Spleen (tissue), 11 donors: ENCODE measurements at regions not wholly inside any gene's neighbourhood (a gene's known extent, or its start where the extent isn't known, plus 50 kb on each side); places are given as distances from the start of the nearest gene placed in this dataset.

Experiments used
- DNase-seq: peaks from one replicate; pipeline ENCODE4 v3.0.0-alpha.2; 2020
- H3K27ac ChIP-seq, 8 donors: fragments of 200-600 bp; sonication (generic) in 7 of 8; 1 replicate in 4 of 8; 2 replicates in 4 of 8; pipeline versions ENCODE4 v1.5.0 to v1.8.0; 2016 to 2021; ENCODE audit warnings: inconsistent platforms in 4 of 8, mild to moderate bottlenecking in 4 of 8, moderate library complexity in 1 of 8
- H3K27me3 ChIP-seq, 7 donors: fragments of 200-600 bp; sonication (generic) in 6 of 7; replicated peaks in 1 of 7; 1 replicate in 4 of 7; 2 replicates in 3 of 7; pipeline versions ENCODE4 v1.5.0 to v1.8.0; 2016 to 2021; ENCODE audit warnings: inconsistent platforms in 3 of 7, mild to moderate bottlenecking in 1 of 7
- H3K36me3 ChIP-seq, 6 donors: fragments of 200-600 bp; sonication (generic) in 5 of 6; 1 replicate in 4 of 6; 2 replicates in 2 of 6; pipeline versions ENCODE4 v1.5.0 to v1.8.0; 2016 to 2021; ENCODE audit warnings: inconsistent platforms in 2 of 6
- H3K4me1 ChIP-seq, 6 donors: fragments of 200-600 bp; sonication (generic) in 5 of 6; 1 replicate in 3 of 6; 2 replicates in 3 of 6; pipeline versions ENCODE4 v1.5.0 to v1.8.0; 2016 to 2021; ENCODE audit warnings: inconsistent platforms in 3 of 6
- H3K4me3 ChIP-seq, 8 donors: fragments of 200-600 bp; sonication (generic) in 7 of 8; 1 replicate in 4 of 8; 2 replicates in 4 of 8; pipeline versions ENCODE4 v1.5.0 to v1.8.0; 2016 to 2021; ENCODE audit warnings: inconsistent platforms in 4 of 8, mild to moderate bottlenecking in 4 of 8, moderate library complexity in 2 of 8
- H3K9me3 ChIP-seq, 8 donors: fragments of 200-600 bp; sonication (generic) in 7 of 8; 1 replicate in 4 of 8; 2 replicates in 4 of 8; pipeline versions ENCODE4 v1.5.0 to v1.8.0; 2016 to 2021; ENCODE audit warnings: inconsistent platforms in 4 of 8
- POLR2A ChIP-seq, 3 donors: fragments of 450-650 bp; IDR thresholded peaks; one replicate each; pipeline ENCODE4 v1.5.1; 2017; ENCODE audit warnings: antibody characterized with exemption in 3 of 3, mild to moderate bottlenecking in 1 of 3
- POLR2AphosphoS5 ChIP-seq, 3 donors: sonication (generic); formaldehyde crosslinking; IDR thresholded peaks; one replicate each; pipeline ENCODE4 v1.5.1; 2017; ENCODE audit warnings: antibody characterized with exemption in 3 of 3
- WGBS, 5 donors: extraction: QIAGEN DNeasy Blood & Tissue Kit in 3 of 5; methylation state at CpG; one replicate each; pipeline versions ENCODE4 v1.1.5 to v1.1.7; 2013 to 2018; 5-methylcytosine and 5-hydroxymethylcytosine counted together
- intact Hi-C: fragments of 100-400 bp; cut with DNase I; formaldehyde crosslinking; loops from one replicate; pipeline ENCODE4 v1.15.0; 2023; ENCODE audit warnings: low total_unique reads
- TF ChIP-seq, protein P1 (sequence below), 11 experiments: fragments of 200-600 bp in 7 of 11; fragments of 450-650 bp in 4 of 11; sonication (generic) in 4 of 11; IDR thresholded peaks in 8 of 11; conservative IDR thresholded peaks in 3 of 11; 1 replicate in 7 of 11; 2 replicates in 4 of 11; pipeline versions ENCODE4 v1.4.0 to v1.8.0; 2016 to 2021; ENCODE audit warnings: antibody characterized with exemption in 11 of 11, inconsistent platforms in 4 of 11, mild to moderate bottlenecking in 1 of 11
- donor health status: healthy with polysubstance abuse.
- donor health status: DM: no; HTN: no; CAD: no; lungs with moderate emphysema.
- donor health status: DM: no; HTN: no; CAD: no.
- donor health status: Bipolar disorder and iron deficiency.
- donor health status: healthy.
- donor health status: DM: no; HTN: no; CAD: no.
- donor health status: DM: yes; HTN: yes; CAD: no.

DNA sequence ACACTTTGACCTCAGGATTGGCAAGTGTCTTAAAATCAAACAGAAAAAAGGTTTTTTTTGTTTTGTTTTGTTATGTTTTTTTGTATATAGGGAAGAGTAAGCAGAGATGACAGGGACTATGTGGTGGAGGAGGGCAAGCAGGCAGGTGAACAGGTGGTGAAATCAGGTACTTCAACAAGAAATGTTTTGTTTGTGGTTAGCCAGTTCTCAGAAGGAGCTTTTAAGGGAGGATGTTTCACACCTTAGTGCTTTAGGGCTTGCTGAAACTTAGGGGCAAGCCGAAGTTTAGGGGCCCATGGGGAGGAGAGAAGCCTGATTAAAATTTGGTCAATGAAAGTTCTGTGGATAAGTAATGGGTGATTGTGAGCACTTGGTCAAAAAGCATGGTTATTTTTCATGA lies 370.7 kb upstream of the SLCO3A1 start:
- no peak overlapping the region for H3K27ac ChIP-seq
- H3K27me3 ChIP-seq, result peaks cover 0 to 12% (median 0%) of the 10 kb centered on the region in 7 donors
- no peaks in the 10 kb centered on the region for H3K36me3 ChIP-seq
- no peak for TF ChIP-seq POLR2A (IDR thresholded peaks at IDR 0.05)
- TF ChIP-seq, protein P1, sequence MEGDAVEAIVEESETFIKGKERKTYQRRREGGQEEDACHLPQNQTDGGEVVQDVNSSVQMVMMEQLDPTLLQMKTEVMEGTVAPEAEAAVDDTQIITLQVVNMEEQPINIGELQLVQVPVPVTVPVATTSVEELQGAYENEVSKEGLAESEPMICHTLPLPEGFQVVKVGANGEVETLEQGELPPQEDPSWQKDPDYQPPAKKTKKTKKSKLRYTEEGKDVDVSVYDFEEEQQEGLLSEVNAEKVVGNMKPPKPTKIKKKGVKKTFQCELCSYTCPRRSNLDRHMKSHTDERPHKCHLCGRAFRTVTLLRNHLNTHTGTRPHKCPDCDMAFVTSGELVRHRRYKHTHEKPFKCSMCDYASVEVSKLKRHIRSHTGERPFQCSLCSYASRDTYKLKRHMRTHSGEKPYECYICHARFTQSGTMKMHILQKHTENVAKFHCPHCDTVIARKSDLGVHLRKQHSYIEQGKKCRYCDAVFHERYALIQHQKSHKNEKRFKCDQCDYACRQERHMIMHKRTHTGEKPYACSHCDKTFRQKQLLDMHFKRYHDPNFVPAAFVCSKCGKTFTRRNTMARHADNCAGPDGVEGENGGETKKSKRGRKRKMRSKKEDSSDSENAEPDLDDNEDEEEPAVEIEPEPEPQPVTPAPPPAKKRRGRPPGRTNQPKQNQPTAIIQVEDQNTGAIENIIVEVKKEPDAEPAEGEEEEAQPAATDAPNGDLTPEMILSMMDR (IDR thresholded peaks at IDR 0.05 in 8 of 11, conservative IDR thresholded peaks at IDR 0.05 in 3 of 11), result no peak
- intact Hi-C loops, result no loop called here
- DNase-seq, result no peak
- no peaks in the 10 kb centered on the region for H3K4me1 ChIP-seq
- H3K9me3 ChIP-seq, result no peaks in the 10 kb centered on the region
- no peak overlapping the region for H3K4me3 ChIP-seq
- WGBS, 5 donors, result 58 to 77% (median 62%) methylated on average over 1 of the region's 1 CpG

DNA sequence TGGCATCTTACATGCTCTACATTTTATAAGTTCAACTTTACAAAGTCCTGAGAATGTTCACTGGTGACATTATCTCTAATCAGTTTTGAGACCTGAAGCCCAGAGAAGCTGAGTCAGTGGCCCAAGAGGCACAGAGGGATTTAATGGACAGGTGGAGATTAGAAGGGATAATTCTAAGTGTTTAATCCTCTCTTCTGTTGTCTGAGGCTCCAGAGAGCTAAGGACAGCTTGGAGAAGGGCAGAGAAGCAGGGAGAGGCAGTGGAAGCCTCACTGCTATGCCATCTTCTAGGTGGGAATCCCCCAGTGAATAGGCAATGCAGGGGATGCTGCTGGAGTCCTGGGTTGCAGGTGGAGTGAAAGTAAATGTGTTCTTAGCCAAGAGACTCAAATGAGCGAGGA lies 369.4 kb upstream of the SLCO3A1 start:
- no peak overlapping the region for H3K27ac ChIP-seq
- intact Hi-C loops, result no loop called here
- DNase-seq, result no peak
- no peak overlapping the region for H3K4me3 ChIP-seq
- H3K27me3 ChIP-seq, result peaks cover 0 to 7% (median 0%) of the 10 kb centered on the region in 7 donors
- H3K36me3 ChIP-seq, result no peaks in the 10 kb centered on the region
- 71 to 90% (median 80%) methylated on average over 1 of the region's 1 CpG for WGBS, 5 donors
- H3K4me1 ChIP-seq, result no peaks in the 10 kb centered on the region
- H3K9me3 ChIP-seq, result no peaks in the 10 kb centered on the region
- TF ChIP-seq, protein P1 (IDR thresholded peaks at IDR 0.05 in 8 of 11, conservative IDR thresholded peaks at IDR 0.05 in 3 of 11), result no peak
- TF ChIP-seq POLR2A (IDR thresholded peaks at IDR 0.05), result no peak
- no peak for TF ChIP-seq POLR2AphosphoS5 (IDR thresholded peaks at IDR 0.05)

DNA sequence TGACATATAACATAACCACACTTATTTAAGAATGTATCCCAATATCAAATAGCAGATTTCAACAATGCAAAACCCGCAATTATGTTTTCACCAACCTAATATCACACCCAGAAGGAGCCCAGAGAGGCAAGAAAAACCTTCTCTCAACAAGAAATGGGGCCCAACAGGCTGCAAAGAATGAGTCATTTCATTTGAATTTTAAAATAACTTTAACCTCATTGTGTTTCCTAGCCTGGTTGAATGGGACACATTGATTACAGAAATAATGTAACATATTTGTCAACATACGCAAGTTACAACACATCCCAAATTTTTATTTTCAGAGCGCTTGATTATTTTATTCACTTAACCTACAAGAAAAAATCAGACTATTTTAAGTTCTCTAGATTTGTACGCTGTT lies 365.1 kb upstream of the SLCO3A1 start:
- Histone ChIP-seq H3K9me3 (no peaks in the 10 kb centered on the region), H3K36me3 (no peaks in the 10 kb centered on the region), H3K4me1 (no peaks in the 10 kb centered on the region), H3K4me3 (no peak overlapping the region), H3K27me3 (peaks cover 0 to 7% (median 0%) of the 10 kb centered on the region in 7 donors), H3K27ac (no peak overlapping the region)
- WGBS, 5 donors, result 60 to 81% (median 77%) methylated on average over 4 of the region's 4 CpGs
- no peak for TF ChIP-seq POLR2A (IDR thresholded peaks at IDR 0.05)
- TF ChIP-seq, protein P1 (IDR thresholded peaks at IDR 0.05 in 8 of 11, conservative IDR thresholded peaks at IDR 0.05 in 3 of 11), result no peak
- no peak for TF ChIP-seq POLR2AphosphoS5 (IDR thresholded peaks at IDR 0.05)
- intact Hi-C loops, result no loop called here
- DNase-seq, result no peak

DNA sequence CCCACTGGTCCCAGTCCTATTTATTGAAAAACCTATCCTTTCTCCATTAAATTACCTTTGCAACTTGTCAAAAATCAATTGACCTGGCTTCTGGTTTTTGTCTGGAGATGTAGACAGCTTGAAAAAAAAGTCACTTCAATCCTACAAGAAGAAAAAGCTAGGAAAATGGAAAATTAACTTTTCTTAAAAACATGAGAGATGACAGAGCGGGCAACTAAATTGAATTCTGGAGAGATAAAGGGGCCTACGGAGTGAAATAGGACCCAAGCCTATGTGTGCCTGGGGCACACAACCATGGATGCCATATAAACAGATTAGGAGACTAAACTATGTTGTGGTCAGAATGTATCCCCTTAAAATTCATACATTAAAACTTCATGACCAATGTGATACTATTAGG lies 363.3 kb upstream of the SLCO3A1 start:
- Histone ChIP-seq H3K4me3 (no peak overlapping the region), H3K27me3 (peaks cover 0 to 3% (median 0%) of the 10 kb centered on the region in 7 donors), H3K4me1 (no peaks in the 10 kb centered on the region), H3K9me3 (no peaks in the 10 kb centered on the region), H3K36me3 (no peaks in the 10 kb centered on the region), H3K27ac (no peak overlapping the region)
- TF ChIP-seq, protein P1 (IDR thresholded peaks at IDR 0.05 in 8 of 11, conservative IDR thresholded peaks at IDR 0.05 in 3 of 11), result no peak
- intact Hi-C loops, result no loop called here
- no peak for DNase-seq
- 84 to 95% (median 91%) methylated on average over 2 of the region's 2 CpGs for WGBS, 5 donors
